ENCODE measurements at regions not wholly inside any gene's neighbourhood (a gene's known extent, or its start where the extent isn't known, plus 50 kb on each side); places are given as distances from the start of the nearest gene placed in this dataset.

- H3K79me2 ChIP-seq (ENCODE audit: control insufficient read depth, insufficient read depth, low read length) = no peaks in the 10 kb centered on the region
- TF ChIP-seq POLR2AphosphoS5 (IDR thresholded peaks at IDR 0.05; ENCODE audit: insufficient read depth, low read depth, low read length) (no peak), JUN (IDR thresholded peaks at IDR 0.05; ENCODE audit: borderline replicate concordance, insufficient read depth, insufficient read length, low read depth) (no peak), FOS (IDR thresholded peaks at IDR 0.05; ENCODE audit: borderline replicate concordance, insufficient read depth, low read length) (no peak)
- TF ChIP-seq, protein P1, sequence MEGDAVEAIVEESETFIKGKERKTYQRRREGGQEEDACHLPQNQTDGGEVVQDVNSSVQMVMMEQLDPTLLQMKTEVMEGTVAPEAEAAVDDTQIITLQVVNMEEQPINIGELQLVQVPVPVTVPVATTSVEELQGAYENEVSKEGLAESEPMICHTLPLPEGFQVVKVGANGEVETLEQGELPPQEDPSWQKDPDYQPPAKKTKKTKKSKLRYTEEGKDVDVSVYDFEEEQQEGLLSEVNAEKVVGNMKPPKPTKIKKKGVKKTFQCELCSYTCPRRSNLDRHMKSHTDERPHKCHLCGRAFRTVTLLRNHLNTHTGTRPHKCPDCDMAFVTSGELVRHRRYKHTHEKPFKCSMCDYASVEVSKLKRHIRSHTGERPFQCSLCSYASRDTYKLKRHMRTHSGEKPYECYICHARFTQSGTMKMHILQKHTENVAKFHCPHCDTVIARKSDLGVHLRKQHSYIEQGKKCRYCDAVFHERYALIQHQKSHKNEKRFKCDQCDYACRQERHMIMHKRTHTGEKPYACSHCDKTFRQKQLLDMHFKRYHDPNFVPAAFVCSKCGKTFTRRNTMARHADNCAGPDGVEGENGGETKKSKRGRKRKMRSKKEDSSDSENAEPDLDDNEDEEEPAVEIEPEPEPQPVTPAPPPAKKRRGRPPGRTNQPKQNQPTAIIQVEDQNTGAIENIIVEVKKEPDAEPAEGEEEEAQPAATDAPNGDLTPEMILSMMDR (IDR thresholded peaks at IDR 0.05; ENCODE audit: extremely low read depth in 1 of 2, insufficient read depth in 1 of 2, low read depth in 1 of 2, low read length in 2 of 2) = no peak
- BruUV-seq (replicated peaks) = no TSS peak
- no peaks in the 10 kb centered on the region for H3K9me3 ChIP-seq (replicated peaks; ENCODE audit: control insufficient read depth, insufficient read depth, low read length)
- no peaks in the 10 kb centered on the region for H4K20me1 ChIP-seq (replicated peaks; ENCODE audit: control insufficient read depth, extremely low read depth, insufficient read depth, low read length)
- dilution Hi-C loops (cut with MboI; ENCODE audit: extremely low pct_ligation_motif_present, low sequenced_read_pairs) (no loop called here), intact Hi-C loops (cut with micrococcal nuclease) (no loop called here)
- no peak for FAIRE-seq
- no peak overlapping the region for H3K27ac ChIP-seq (ENCODE audit: insufficient read depth, low read depth, low read length)
- no peak overlapping the region for H3K9ac ChIP-seq (replicated peaks; ENCODE audit: extremely low read depth, insufficient read depth, low read length)
- H3K27me3 ChIP-seq (ENCODE audit: control insufficient read depth in 2 of 2, insufficient read depth in 2 of 2, low read length in 2 of 2) = peaks cover 3 to 10% of the 10 kb centered on the region in 2 experiments
- no peak for DNase-seq (ENCODE audit: low read depth, low spot score)
- no peaks in the 10 kb centered on the region for H3K4me1 ChIP-seq (ENCODE audit: control insufficient read depth, extremely low read depth, insufficient read depth, low read length)
- no peak overlapping the region for H3K4me3 ChIP-seq (replicated peaks in 1 of 3; ENCODE audit: insufficient read depth in 1 of 3, low read depth in 1 of 3, low read length in 3 of 3)
- no peak overlapping the region for H2AFZ ChIP-seq (ENCODE audit: low read depth, low read length)
- no peak overlapping the region for H3K4me2 ChIP-seq (ENCODE audit: insufficient read depth, low read length)
- ChIA-PET CTCF (no interaction called here), POLR2A (no interaction called here)
- H3K9me1 ChIP-seq (replicated peaks; ENCODE audit: control insufficient read depth, extremely low read depth, insufficient read depth, low read length) = no peaks in the 10 kb centered on the region
- H3K36me3 ChIP-seq (ENCODE audit: control insufficient read depth in 2 of 2, extremely low read depth in 1 of 2, insufficient read depth in 2 of 2, low read length in 2 of 2) = no peaks in the 10 kb centered on the region
Observed at GRCh38 chr14:101254805-101255764, 306.2 kb upstream of the DIO3 start.

Data from endothelial cell of umbilical vein (primary cell).